ENCODE measurements at regions not wholly inside any gene's neighbourhood (a gene's known extent, or its start where the extent isn't known, plus 50 kb on each side); places are given as distances from the start of the nearest gene placed in this dataset.

DNA sequence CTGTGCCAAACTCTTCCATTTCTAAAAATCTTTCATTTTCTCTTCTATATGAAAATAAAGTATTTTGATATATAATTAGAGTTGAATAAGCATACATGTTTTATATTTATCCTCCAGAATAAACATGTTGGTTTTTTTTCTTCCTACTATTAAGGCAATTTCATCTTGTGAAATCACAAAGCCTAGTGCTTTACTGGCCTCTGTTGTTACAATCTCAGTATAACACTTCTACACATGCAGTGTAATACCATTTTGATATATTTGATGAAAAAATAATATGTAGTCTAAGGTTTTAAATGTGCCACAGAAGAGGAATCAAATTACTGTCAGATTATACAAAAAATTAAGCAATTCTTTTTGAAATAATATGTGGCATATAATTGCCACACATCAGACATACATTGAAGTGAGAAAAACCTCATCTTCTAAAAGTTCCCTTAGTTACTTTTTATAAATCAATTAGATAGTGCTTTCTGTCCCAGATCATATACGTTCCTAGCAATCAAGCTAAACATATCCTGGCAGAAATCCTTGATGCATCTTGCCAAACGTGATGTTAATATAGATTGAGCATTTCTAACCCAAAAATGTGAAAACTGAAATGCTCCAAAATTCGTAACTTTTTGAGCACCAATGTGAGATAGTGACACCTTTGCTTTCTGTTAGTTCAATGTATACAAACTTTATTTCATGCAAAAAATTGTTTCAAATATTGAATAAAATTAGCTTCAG, 225.1 kb upstream of the MANEA start:
- DNase-seq (ENCODE audit: low read depth) = no peak

DNA sequence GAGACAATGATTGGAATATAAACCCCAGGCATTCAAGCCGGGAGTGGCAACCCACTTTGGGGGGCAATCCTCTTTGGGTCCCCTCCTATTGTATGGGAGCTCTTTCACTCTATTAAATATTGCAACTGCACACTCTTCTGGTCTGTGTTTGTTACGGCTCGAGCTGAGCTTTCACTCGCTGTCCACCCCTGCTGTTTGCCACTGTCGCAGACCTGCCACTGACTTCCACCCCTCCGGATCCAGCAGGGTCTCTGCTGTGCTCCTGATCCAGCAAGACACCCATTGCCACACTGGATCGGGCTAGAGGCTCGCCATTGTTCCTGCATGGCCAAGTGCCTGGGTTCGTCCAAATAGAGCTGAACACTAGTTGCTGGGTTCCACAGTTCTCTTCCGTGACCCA, 222.8 kb upstream of the MANEA start:
- no peak for DNase-seq (ENCODE audit: low read depth)

DNA sequence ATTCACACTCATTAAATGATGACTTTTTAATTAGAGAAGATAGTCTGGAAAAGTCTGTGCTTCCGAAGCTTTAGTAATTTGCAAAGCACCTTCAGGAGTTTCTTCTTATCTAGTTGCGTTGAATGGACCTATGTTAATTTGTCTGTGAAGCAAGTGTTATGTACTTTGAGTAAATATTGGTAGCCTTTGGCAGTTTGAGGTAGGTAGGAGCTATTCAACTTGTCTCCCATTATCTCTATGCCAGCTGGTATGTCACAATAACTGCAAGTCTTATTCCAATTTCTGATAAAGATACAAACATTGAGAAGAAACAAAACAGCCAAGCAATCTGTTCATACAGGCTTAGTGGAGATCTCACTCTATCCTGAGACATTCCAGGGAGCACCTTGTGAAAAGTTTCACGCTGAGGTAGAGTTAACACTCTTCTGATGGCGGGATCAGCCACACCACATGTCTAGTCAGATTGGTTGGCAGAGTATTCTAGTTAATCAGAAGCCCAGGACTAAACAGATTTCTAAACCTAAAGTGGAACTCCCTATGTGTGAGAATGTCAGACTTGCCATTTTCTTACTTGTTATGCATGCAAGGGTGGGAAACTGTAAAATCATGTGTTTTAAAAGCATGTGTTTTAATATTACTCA, 219.8 kb upstream of the MANEA start:
- DNase-seq (ENCODE audit: low read depth) = no peak

DNA sequence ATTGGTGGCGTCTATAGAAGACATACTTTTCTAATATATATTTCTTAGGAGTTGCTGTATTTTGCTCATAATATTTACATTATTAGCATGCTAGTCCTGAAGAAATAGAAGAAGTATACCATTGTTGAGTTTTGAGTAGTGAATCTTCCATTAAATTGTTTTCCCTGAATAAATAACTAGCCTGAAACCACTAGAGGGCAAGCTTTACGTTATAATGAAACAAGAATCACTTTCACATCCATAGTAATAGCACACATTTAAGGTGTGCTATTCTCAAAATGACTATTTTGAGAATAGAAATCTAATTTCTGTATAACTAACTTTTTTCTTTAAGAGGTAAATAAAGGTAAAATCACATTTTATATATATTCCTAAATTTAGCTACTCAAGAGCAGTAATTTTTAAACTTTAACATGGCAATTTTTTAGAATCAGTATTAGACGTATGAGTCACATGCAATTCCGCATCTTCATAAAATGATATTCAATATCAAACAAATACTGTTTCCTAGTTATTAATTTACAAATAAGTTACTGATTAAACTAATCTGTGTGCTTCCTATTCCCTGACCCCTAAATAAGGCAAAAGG, 213.2 kb upstream of the MANEA start:
- DNase-seq (ENCODE audit: low read depth) = peak; percentile 9

DNA sequence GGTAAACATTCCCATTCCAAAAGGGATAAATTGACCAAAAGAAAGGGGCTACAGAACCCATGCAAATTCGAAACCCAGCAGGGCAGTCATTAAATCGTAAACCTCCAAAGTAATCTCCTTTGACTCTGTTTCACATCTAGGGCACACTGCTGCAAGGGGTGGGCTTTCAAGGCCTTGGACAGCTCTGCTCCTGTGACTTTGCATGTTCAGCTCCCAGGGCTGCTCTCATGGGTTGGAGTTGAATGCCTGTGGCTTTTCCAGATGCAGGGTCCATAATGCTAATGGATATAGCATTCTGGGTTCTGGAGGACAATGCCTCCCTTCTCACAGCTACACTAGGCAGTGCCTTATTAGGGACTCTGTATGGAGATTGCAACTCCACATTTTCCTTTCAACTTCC, 211.9 kb upstream of the MANEA start:
- DNase-seq (ENCODE audit: low read depth) = no peak

DNA sequence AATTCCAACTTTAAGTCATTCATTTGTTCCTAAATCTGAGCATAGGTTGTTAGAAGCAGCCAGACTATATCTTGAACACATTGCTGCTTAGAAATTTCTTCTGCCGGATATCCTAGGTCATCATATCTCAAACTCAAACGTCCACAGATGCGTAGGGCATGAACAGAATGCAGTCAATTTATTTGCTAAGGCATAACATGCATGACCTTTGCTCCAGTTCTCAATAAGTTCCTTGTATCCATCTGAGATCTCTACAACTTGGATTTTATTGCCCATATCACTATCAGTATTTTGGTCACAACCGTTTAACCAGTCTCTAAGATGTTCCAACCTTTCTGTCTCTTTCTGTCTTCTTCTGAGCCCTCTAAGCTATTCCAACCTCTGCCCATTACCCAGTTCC, 210.9 kb upstream of the MANEA start:
- DNase-seq (ENCODE audit: low read depth) = no peak

DNA sequence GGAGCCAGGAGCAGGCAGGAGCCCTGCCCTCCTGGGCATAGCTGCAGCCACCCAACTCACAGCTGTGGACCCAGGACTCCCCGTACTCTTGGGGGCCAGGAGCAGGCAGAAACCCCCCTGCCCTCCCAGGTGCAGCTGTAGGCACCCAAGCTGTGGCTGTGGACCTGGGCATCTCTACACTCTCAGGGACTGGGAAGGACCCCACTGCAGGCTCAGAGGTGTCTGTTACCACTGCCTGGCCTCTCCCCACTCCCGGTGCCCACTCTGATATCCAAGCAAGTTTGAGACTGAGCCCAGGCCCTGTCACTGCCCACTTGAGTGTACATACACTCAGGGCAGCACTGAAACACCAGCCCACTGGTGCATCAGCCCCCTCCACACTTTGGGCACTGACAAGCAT, 193.5 kb upstream of the MANEA start:
- no peak for DNase-seq (ENCODE audit: low read depth)

DNA sequence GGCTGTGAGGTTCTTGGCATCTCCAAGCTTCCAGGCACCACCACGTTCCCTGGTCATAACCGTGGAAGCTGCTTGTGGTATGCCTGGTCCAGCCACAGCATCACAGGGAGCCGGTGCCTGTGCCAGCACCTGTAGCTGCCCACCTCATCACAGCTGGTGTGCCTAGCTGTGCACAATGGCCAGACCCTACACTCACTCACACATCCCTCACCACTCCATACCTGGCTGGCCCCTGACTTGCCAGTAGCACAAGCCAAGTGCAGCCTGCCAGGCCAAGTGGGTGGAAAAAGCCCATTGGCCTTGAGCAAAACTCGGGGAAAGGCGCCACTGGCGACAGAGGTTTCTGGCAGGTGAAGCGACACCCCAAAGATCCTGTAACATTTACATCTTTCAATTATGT, 192.3 kb upstream of the MANEA start:
- no peak for DNase-seq (ENCODE audit: low read depth)

DNA sequence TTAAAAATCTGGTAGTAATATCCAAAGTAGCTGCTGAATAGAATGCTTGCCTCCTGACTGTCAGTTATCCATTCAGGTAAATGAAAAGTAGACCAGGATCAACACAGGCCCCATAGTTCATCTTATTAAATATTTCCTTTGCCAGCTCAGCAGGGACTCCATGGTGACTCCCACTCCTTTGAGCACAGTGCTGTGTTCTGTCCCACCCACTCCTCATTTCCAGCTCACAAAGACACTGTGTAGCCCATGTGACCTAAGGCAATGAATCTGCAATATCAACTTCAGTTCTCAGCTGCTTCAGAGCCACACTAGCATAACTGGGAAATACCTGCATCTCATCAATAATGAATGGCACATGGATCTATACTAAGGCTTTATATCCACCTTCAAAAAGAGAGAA, 189.5 kb upstream of the MANEA start:
- no peak for DNase-seq (ENCODE audit: low read depth)

DNA sequence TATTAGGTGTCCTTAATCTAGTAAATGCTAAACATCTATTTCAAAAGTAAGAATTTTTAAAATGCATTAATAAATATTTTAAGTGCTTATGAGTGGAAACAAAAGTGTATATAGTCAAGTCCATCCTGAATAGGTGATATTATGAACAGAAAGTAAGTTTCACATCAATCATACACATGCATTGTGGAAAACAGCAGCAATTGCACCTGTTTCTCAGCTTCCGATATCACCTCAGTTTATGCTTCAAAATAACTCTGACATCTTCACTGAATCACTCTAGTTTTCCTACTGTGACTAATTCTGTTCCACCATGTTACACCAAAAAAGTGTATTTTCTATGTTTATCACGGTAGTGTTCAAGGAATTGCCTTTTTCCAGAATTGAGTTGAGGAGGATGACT, 172.6 kb upstream of the MANEA start:
- no peak for DNase-seq (ENCODE audit: low read depth)

DNA sequence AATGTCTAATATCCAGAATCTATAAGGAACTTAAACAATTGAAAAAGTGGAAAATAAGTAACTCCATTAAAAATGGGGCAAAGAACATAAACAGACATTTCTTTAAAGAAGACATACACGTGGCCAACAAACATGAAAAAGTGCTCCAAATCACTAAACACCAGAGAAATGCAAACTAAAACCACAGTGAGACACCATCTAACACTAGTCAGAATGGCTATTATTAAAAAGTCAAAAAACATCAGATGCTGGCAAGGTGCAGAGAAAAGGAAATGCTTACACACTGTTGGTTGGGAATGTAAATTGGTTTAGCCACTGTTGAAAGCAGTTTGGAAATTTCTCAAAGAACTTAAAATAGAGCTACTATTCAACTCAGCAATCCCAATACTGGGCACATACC, 169.2 kb upstream of the MANEA start:
- no peak for DNase-seq (ENCODE audit: low read depth)

DNA sequence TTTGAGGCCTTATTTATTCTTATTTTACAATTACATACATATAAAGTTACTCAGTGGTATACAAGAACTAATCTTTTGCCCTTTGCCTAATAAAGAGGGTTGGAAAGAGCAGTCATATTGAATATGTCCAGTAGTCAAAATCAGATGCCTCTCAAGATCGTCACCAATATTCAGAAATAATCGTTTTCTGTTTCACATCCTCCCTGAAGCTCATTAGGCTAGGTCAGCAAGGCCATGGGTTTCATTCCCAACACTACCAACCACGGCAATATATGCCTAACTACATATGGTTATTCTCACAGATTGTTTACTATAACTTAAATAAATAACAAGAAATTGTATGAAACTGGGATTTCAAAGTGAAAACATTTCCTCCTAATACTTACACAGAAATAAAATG, 167.2 kb upstream of the MANEA start:
- no peak for DNase-seq (ENCODE audit: low read depth)

DNA sequence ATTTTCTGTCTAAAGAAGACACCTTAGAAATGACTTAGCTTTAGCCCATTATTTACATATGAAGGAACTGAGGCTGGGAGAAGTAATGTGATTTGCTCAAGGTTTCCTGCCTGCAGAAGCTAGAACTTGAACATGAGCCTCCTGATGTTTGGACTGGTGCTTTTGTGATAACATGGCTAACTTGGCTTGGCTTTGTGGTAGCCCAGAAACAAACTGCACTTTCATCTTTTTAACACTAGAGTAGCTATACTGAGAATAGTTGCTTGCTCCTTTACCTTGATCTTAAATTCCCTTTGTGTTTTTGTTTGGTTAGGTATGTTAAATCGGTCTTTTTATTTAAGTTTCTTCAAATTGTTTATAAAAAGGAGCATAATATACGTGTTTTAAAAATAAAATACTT, 163.5 kb upstream of the MANEA start:
- no peak for DNase-seq (ENCODE audit: low read depth)

DNA sequence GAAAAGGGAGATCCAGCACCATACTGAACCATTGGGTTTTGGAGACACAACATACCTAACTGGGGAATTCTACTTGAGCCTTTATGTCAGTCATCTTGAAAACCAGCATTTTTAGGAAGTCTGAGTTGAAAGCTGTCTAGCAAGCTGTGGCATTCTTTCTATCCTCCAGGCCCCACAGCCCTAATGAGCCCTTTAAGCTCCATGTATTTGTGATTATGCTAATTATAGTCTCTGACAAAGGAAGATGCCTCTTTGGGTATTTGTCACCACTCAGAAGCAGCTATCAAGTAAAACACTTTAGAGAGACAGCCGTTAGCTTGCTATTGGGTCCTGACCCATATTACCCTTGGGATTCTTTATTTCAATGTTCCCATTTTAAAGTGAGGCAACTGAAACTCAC, 159.5 kb upstream of the MANEA start:
- no peak for DNase-seq (ENCODE audit: low read depth)

DNA sequence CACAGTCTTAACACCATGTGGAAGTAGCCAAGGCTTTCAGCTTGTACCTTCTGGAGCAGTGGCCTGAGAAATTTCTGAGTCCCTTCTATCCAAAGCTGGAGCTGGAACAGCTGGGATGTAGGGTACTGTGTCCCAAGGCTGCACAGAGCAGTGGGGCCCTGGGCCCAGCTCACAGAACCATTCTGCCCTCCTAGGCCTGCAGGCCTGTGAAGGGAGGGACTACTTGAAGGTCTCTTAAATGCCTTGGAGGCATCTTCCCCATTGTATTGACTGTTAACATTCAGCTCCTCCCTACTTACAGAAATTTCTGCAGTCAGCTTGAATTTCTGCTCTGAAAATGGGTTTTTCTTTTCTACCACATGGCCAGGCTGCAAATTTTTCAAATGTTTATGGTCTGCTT, 156.5 kb upstream of the MANEA start:
- DNase-seq (ENCODE audit: low read depth) = no peak

DNA sequence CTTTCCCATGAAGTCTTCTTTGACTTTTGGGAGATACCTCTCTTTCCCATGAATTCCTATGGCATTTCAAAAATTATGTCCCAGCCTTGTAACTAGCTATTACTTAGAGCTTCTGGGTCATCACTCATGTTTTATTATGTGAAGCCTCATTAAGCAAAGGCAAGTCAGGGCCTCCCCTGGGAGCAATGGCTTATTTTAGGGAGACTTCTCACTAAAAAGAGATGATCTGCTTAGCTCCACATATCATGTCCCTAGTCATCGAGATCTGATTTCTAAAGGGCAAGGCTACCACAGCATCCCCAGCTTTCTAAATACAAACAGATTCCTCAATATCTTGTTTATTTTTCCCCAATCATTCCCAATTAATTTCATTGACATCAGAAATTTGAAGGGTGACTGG, 154.0 kb upstream of the MANEA start:
- DNase-seq (ENCODE audit: low read depth) = no peak

DNA sequence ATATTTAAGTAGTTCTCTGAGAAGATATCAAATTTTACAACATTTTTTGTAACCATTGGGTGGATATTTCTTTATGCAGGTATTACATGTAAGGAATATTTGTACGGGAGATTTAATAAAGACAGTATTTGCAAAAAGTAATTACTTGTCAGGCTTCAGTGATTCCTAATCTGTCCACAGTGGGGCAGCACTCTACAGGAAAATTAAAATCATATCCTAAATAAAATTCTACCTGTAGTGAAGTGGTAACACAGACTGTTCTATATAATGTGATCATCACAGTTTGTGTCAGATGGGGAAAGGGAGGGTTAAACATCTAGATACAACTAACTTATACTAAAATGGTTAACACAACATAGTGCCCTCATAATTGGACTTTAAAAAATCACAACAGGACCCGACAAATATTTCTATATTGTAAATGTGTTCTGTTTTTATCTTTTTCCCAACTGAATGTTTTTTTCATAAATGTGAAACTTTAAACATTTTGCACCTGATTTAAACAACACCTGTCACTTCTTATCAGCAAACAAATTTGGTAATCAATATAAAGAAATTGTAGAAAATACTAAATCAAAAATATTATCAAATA, 145.6 kb upstream of the MANEA start:
- peak; percentile 24 for DNase-seq (ENCODE audit: low read depth)

DNA sequence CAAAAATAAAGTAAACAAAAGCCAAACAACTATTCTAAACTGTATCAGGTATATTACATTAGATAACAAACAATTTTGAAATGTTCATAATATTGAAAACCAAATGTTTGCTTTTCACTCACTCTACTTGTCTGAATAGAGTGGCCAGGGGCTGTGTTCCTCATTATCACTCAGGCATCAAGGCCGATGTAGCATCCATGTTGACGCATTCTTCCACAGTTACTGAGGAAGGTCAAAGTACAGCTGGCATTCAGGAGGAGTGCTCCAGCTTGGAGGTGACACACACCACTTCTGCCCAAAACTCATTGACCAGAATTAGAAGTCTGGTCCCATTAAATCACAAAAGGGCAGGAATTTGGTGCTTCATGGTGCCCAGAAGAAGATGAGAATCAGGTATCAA, 137.6 kb upstream of the MANEA start:
- DNase-seq (ENCODE audit: low read depth) = no peak

DNA sequence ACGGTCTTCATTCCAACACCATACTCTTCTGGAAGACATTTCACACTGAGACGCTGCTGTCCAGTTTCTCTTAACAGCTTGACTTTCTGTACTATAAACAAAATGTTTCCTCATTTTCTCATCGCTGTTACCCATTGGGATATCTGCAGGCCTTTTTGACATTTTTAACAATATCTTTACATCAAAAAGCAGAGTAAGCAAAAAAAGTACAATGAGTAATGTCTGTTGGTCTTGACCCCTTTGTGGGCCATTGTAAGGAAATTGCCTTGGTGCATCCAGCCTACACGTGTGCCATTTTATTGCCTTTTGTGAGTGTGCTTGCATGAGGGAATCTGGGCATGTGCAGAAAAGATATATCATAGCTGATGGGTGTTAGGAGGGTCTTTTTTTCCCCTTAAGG, 129.1 kb upstream of the MANEA start:
- no peak for DNase-seq (ENCODE audit: low read depth)

DNA sequence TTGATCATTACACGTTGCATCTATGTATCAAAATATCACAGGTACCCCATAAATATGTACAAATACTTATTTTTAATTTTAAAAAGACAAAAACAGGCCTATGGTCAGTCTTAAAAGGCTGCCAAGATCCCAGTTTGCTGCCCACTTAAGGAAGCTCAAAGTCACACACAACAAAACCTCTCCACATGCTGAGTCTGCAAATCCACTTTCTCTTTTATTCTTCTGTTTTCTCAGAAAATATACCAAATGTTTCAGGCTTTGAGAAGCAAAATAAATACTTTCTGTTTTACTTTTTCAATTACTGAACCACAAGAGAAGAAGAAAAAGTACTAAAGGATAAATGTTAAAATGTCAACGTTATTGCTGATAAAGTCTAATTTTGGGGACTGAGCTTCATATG, 107.8 kb upstream of the MANEA start:
- no peak for DNase-seq (ENCODE audit: low read depth)

DNA sequence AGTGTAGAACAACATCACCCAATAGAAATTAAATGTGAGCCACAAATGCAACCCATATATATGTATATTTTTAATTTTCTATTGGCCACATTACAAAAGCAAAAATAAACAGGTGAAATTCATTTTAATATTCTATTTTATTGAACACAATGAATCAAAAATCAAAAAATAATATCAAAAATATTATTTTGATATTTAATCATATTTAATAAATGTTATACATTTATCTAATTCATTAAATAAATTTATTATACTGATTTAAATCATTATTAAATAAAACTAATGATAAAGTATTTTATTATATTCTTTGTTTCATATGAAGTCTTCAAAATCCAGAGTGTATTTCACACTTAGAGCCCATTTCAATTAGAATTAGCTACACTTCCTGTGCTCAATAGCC, 98.4 kb upstream of the MANEA start:
- DNase-seq (ENCODE audit: low read depth) = no peak

DNA sequence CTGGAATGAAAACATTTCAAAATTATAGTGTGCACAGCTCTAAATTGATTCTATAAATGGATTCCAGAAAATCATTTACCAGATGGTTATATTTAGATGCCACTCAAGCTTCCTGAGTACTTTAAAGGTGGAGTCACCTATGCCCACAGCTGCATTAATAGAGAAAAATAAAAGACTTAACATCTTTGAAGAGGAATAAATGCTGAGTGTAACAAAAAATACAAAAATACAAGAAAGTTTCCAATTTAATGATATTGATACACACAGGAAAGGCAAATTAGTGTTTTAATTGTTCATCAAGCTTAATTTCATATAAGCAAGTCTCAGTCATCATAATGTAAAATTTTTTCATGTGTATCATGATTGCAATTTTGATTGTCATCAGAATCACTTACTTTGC, 89.5 kb upstream of the MANEA start:
- DNase-seq (ENCODE audit: low read depth) = no peak
